ENCODE measurements at regions not wholly inside any gene's neighbourhood (a gene's known extent, or its start where the extent isn't known, plus 50 kb on each side); places are given as distances from the start of the nearest gene placed in this dataset.

GRCh38 chr5:174980952-174981351 lies 256.6 kb downstream of the MSX2 start:
- ChIA-PET POLR2A (ENCODE audit: low non-redundant PET) (no interaction called here), CTCF (no interaction called here)
- no peak overlapping the region for H3K4me3 ChIP-seq (ENCODE audit: low read depth, low read length, poor library complexity, severe bottlenecking)
- intact Hi-C loops (cut with micrococcal nuclease; ENCODE audit: unreplicated experiment) = no loop called here
- H3K27me3 ChIP-seq (replicated peaks; ENCODE audit: insufficient read depth, low read depth, low read length, poor library complexity) = peaks cover 8% of the 10 kb centered on the region
- H3K27ac ChIP-seq (ENCODE audit: low read depth, low read length, poor library complexity, severe bottlenecking) = no peak overlapping the region
- H3K36me3 ChIP-seq (ENCODE audit: insufficient read depth, low read length, poor library complexity, severe bottlenecking) = no peaks in the 10 kb centered on the region
- TF ChIP-seq CTCF (conservative IDR thresholded peaks at IDR 0.05; ENCODE audit: low read depth, low read length) = no peak
- TF ChIP-seq EZH2 (IDR thresholded peaks at IDR 0.05; ENCODE audit: borderline replicate concordance, low read depth, low read length, poor library complexity, severe bottlenecking) = no peak
- BruUV-seq (replicated peaks) = no TSS peak
- H3K4me1 ChIP-seq (ENCODE audit: insufficient read depth, low read length, poor library complexity, severe bottlenecking) = no peaks in the 10 kb centered on the region
- no peaks in the 10 kb centered on the region for H3K9me3 ChIP-seq (ENCODE audit: low read depth, low read length, poor library complexity, severe bottlenecking)
- DNase-seq (ENCODE audit: low spot score) = no peak

DNA sequence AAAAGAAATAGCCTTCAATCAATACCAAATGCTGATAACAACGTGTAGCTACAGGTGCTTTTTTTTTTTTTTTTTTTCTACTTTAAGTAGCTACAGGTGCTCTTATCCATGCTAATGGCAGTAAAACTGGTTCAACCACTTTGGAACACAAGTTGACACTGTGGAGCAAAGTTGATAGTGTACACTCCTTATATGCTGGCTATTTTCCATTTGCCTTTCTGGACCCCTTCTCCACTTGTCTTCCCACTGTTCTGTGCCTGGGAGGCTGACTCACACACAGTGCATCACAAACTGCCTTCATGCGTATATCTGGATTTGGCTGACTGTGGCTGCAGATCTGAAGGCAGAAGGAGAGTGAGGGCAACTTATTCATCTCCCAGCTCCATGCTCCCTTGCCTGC lies 247.9 kb downstream of the MSX2 start:
- no peaks in the 10 kb centered on the region for H3K36me3 ChIP-seq (ENCODE audit: insufficient read depth, low read length, poor library complexity, severe bottlenecking)
- ChIA-PET CTCF (no interaction called here), POLR2A (ENCODE audit: low non-redundant PET) (no interaction called here)
- intact Hi-C loops (cut with micrococcal nuclease; ENCODE audit: unreplicated experiment) = no loop called here
- peaks cover 12% of the 10 kb centered on the region for H3K27me3 ChIP-seq (replicated peaks; ENCODE audit: insufficient read depth, low read depth, low read length, poor library complexity)
- no peaks in the 10 kb centered on the region for H3K9me3 ChIP-seq (ENCODE audit: low read depth, low read length, poor library complexity, severe bottlenecking)
- no TSS peak for BruUV-seq (replicated peaks)
- TF ChIP-seq EZH2 (IDR thresholded peaks at IDR 0.05; ENCODE audit: borderline replicate concordance, low read depth, low read length, poor library complexity, severe bottlenecking) (no peak), CTCF (conservative IDR thresholded peaks at IDR 0.05; ENCODE audit: low read depth, low read length) (no peak)
- H3K4me3 ChIP-seq (ENCODE audit: low read depth, low read length, poor library complexity, severe bottlenecking) = no peak overlapping the region
- no peaks in the 10 kb centered on the region for H3K4me1 ChIP-seq (ENCODE audit: insufficient read depth, low read length, poor library complexity, severe bottlenecking)
- DNase-seq (ENCODE audit: low spot score) = no peak
- H3K27ac ChIP-seq (ENCODE audit: low read depth, low read length, poor library complexity, severe bottlenecking) = no peak overlapping the region

GRCh38 chr5:174971210-174971609 lies 246.8 kb downstream of the MSX2 start:
- Histone ChIP-seq H3K36me3 (ENCODE audit: insufficient read depth, low read length, poor library complexity, severe bottlenecking) (no peaks in the 10 kb centered on the region), H3K27ac (ENCODE audit: low read depth, low read length, poor library complexity, severe bottlenecking) (no peak overlapping the region), H3K27me3 (replicated peaks; ENCODE audit: insufficient read depth, low read depth, low read length, poor library complexity) (peaks cover 7% of the 10 kb centered on the region), H3K4me1 (ENCODE audit: insufficient read depth, low read length, poor library complexity, severe bottlenecking) (no peaks in the 10 kb centered on the region), H3K4me3 (ENCODE audit: low read depth, low read length, poor library complexity, severe bottlenecking) (no peak overlapping the region), H3K9me3 (ENCODE audit: low read depth, low read length, poor library complexity, severe bottlenecking) (no peaks in the 10 kb centered on the region)
- no TSS peak for BruUV-seq (replicated peaks)
- DNase-seq (ENCODE audit: low spot score) = no peak
- CTCF ChIA-PET = no interaction called here
- no peak for TF ChIP-seq CTCF (conservative IDR thresholded peaks at IDR 0.05; ENCODE audit: low read depth, low read length)
- no peak for TF ChIP-seq EZH2 (IDR thresholded peaks at IDR 0.05; ENCODE audit: borderline replicate concordance, low read depth, low read length, poor library complexity, severe bottlenecking)
- POLR2A ChIA-PET (ENCODE audit: low non-redundant PET) = no interaction called here
- intact Hi-C loops (cut with micrococcal nuclease; ENCODE audit: unreplicated experiment) = no loop called here

Measured in A673 (cell line).